Astrocyte (in vitro differentiated cells and primary cell): ENCODE measurements at regions not wholly inside any gene's neighbourhood (a gene's known extent, or its start where the extent isn't known, plus 50 kb on each side); places are given as distances from the start of the nearest gene placed in this dataset.
A peak's percentile ranks its signal among the peaks of the same experiment; 100 is the strongest.
"Not testable (repeated sequence)": the region's sequence is repeated elsewhere in the genome, so short reads cannot be mapped to it uniquely, and the experiment has no call there.

Experiments
- DNase-seq: peaks from one replicate; pipeline ENCODE4 v3.0.0-alpha.2; 2010; ENCODE audit warnings: low read depth
- FAIRE-seq: peaks from 2 replicates; lab custom pipeline; 2011; peaks lifted over from hg19 to GRCh38; lab: Jason Lieb, UNC
- H2AFZ ChIP-seq: 2 replicates; pipeline ENCODE4 v1.6.0; 2012; ENCODE audit warnings: low read depth, low read length, inconsistent platforms
- H3K27ac ChIP-seq: 2 replicates; pipeline ENCODE4 v1.5.1; 2011; ENCODE audit warnings: low read depth, low read length, inconsistent platforms
- H3K27me3 ChIP-seq: 2 replicates; pipeline ENCODE4 v1.6.0; 2011; ENCODE audit warnings: low read length, inconsistent platforms; ENCODE audit not compliant: insufficient read depth
- H3K36me3 ChIP-seq: 2 replicates; pipeline ENCODE4 v1.5.1; 2011; ENCODE audit warnings: low read length, inconsistent platforms; ENCODE audit not compliant: insufficient read depth
- H3K4me1 ChIP-seq: 2 replicates; pipeline ENCODE4 v1.5.1; 2011; ENCODE audit warnings: low read length, inconsistent platforms; ENCODE audit not compliant: insufficient read depth
- H3K4me2 ChIP-seq: 2 replicates; pipeline ENCODE4 v1.6.0; 2012; ENCODE audit warnings: low read length, inconsistent platforms
- H3K4me3 ChIP-seq: 2 replicates; pipeline ENCODE4 v1.5.1; 2011; ENCODE audit warnings: low read depth, mild to moderate bottlenecking, low read length, inconsistent platforms; ENCODE audit not compliant: insufficient read depth
- H3K79me2 ChIP-seq: 2 replicates; pipeline ENCODE4 v1.6.0; 2012; ENCODE audit warnings: mild to moderate bottlenecking, low read length, inconsistent platforms; ENCODE audit not compliant: insufficient read depth
- H3K9ac ChIP-seq: 2 replicates; pipeline ENCODE4 v1.6.0; 2012; ENCODE audit warnings: mild to moderate bottlenecking, low read length, inconsistent platforms
- H3K9me3 ChIP-seq: 2 replicates; pipeline ENCODE4 v1.5.1; 2012; ENCODE audit warnings: low read depth, mild to moderate bottlenecking, low read length, inconsistent platforms; ENCODE audit not compliant: insufficient read depth
- H4K20me1 ChIP-seq: 2 replicates; pipeline ENCODE4 v1.6.0; 2012; ENCODE audit warnings: low read length, inconsistent platforms; ENCODE audit not compliant: insufficient read depth
- H3K27ac Mint-ChIP-seq: one replicate; pipeline ENCODE4 v1.8.0; 2021; ENCODE audit warnings: mild to moderate bottlenecking, mixed read lengths; ENCODE audit not compliant: unreplicated experiment
- H3K27me3 Mint-ChIP-seq: one replicate; pipeline ENCODE4 v1.8.0; 2021; ENCODE audit warnings: low read depth, mixed read lengths; ENCODE audit not compliant: unreplicated experiment
- H3K36me3 Mint-ChIP-seq: one replicate; pipeline ENCODE4 v1.8.0; 2021; ENCODE audit warnings: low read depth, mixed read lengths; ENCODE audit not compliant: unreplicated experiment
- H3K4me1 Mint-ChIP-seq: one replicate; pipeline ENCODE4 v1.8.0; 2021; ENCODE audit warnings: low read depth, mixed read lengths; ENCODE audit not compliant: unreplicated experiment
- H3K4me3 Mint-ChIP-seq: one replicate; pipeline ENCODE4 v1.8.0; 2021; ENCODE audit warnings: mild to moderate bottlenecking, moderate library complexity, mixed read lengths; ENCODE audit not compliant: unreplicated experiment
- H3K9me3 Mint-ChIP-seq: one replicate; pipeline ENCODE4 v1.8.0; 2021; ENCODE audit warnings: mild to moderate bottlenecking, mixed read lengths; ENCODE audit not compliant: unreplicated experiment
- EZH2 ChIP-seq: IDR thresholded peaks from 2 replicates; pipeline ENCODE4 v1.6.1; 2012; ENCODE audit warnings: mild to moderate bottlenecking, low read length, inconsistent platforms; ENCODE audit not compliant: insufficient read depth
- TF ChIP-seq, protein P1 (sequence below): IDR thresholded peaks from 2 replicates; pipeline ENCODE4 v1.5.1; 2011; ENCODE audit warnings: low read depth, mild to moderate bottlenecking, inconsistent platforms, low read length, moderate library complexity; ENCODE audit not compliant: insufficient read depth

DNA sequence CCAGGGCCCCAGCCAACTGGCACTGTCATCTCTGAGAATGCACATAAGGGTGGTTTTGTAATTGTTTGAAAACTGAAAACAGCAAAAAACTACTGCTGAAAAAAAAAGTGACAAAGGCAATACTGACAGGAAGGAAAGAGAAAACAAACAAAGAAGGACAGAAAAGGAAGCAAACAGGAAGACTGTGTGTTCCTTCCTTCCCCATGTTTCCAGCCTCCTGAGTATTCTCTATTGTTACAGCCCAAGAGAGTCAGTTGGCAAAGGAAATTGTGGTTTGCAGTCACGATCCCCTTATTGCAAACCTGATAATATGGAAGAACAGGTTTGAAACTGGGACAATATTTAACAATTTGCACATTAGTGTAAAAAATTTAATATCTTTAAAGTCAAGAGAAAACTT lies 1177.6 kb downstream of the PLA2G4A start:
- Histone ChIP-seq H3K27me3 (no peaks in the 10 kb centered on the region), H3K4me2 (no peak overlapping the region), H3K4me1 (no peaks in the 10 kb centered on the region), H3K9ac (no peak overlapping the region), H3K9me3 (no peaks in the 10 kb centered on the region), H4K20me1 (no peaks in the 10 kb centered on the region), H3K79me2 (no peaks in the 10 kb centered on the region), H2AFZ (peak overlapping the region; percentile 26), H3K36me3 (no peaks in the 10 kb centered on the region), H3K4me3 (no peak overlapping the region), H3K27ac (no peak overlapping the region)
- Mint-ChIP-seq H3K9me3 (no peaks in the 10 kb centered on the region), H3K27ac (no peak overlapping the region), H3K4me3 (no peak overlapping the region), H3K4me1 (no peaks in the 10 kb centered on the region), H3K27me3 (no peaks in the 10 kb centered on the region), H3K36me3 (no peaks in the 10 kb centered on the region)
- FAIRE-seq, result no peak
- TF ChIP-seq, protein P1, sequence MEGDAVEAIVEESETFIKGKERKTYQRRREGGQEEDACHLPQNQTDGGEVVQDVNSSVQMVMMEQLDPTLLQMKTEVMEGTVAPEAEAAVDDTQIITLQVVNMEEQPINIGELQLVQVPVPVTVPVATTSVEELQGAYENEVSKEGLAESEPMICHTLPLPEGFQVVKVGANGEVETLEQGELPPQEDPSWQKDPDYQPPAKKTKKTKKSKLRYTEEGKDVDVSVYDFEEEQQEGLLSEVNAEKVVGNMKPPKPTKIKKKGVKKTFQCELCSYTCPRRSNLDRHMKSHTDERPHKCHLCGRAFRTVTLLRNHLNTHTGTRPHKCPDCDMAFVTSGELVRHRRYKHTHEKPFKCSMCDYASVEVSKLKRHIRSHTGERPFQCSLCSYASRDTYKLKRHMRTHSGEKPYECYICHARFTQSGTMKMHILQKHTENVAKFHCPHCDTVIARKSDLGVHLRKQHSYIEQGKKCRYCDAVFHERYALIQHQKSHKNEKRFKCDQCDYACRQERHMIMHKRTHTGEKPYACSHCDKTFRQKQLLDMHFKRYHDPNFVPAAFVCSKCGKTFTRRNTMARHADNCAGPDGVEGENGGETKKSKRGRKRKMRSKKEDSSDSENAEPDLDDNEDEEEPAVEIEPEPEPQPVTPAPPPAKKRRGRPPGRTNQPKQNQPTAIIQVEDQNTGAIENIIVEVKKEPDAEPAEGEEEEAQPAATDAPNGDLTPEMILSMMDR, result no peak
- TF ChIP-seq EZH2, result no peak
- no peak for DNase-seq

DNA sequence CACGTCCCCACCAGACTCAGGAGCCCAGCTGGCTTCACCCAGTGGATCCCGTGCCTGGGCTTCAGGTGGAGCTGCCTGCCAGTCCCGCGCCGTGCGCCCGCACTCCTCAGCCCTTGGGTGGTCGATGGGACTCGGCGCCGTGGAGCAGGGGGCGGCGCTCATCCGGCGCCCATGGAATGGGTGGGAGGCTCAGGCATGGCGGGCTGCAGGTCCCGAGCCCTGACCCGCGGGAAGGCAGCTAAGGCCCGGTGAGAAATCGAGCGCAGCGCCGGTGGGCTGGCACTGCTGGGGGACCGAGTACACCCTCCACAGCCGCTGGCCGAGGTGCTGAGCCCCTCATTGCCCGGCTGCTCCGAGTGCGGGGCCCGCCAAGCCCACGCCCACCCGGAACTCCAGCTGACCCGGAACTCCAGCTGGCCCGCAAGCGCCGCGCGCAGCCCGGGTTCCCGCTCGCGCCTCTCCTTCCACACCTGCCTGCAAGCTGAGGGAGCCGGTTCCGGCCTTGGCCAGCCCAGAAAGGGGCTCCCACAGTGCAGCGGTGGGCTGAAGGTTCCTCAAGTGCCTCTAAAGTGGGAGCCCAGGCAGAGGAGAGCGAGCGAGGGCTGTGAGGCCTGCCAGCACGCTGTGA lies 1184.6 kb downstream of the PLA2G4A start:
- not testable (repeated sequence) for DNase-seq, H3K9me3 Mint-ChIP-seq, H3K27ac ChIP-seq, H3K36me3 Mint-ChIP-seq, H3K4me1 ChIP-seq, FAIRE-seq, H3K79me2 ChIP-seq, H3K4me3 Mint-ChIP-seq, H3K36me3 ChIP-seq, H3K9me3 ChIP-seq, H3K27me3 ChIP-seq, H3K4me3 ChIP-seq, H3K9ac ChIP-seq, H2AFZ ChIP-seq, H3K27me3 Mint-ChIP-seq, H3K27ac Mint-ChIP-seq, H3K4me1 Mint-ChIP-seq, H4K20me1 ChIP-seq, H3K4me2 ChIP-seq

DNA sequence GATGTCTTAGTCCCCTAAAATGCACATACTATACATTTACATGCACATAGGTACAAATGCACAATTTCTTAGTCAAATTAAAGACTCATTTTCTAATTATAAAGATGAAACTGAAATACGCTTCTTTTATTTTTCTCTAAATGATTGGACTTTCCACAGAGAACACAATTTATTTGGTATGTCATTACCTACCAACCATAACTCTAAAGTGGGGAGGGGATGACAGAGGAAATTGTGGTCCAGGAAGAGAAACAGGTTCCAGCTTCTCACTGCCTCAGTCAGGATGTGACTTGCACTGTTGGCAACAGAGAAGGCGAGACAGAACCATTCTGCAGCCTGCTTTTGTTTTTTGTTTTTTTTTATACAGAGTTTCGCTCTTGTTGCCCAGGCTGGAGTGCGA lies 1189.2 kb downstream of the PLA2G4A start:
- H3K9me3 Mint-ChIP-seq, result no peaks in the 10 kb centered on the region
- no peaks in the 10 kb centered on the region for H3K27me3 Mint-ChIP-seq
- no peak overlapping the region for H2AFZ ChIP-seq
- no peaks in the 10 kb centered on the region for H3K27me3 ChIP-seq
- H3K4me2 ChIP-seq, result no peak overlapping the region
- FAIRE-seq (no peak), DNase-seq (no peak)
- H3K4me3 ChIP-seq, result no peak overlapping the region
- H3K9me3 ChIP-seq, result no peaks in the 10 kb centered on the region
- H3K4me1 Mint-ChIP-seq, result no peaks in the 10 kb centered on the region
- no peak overlapping the region for H3K27ac ChIP-seq
- TF ChIP-seq EZH2, result no peak
- TF ChIP-seq, protein P1, result no peak
- H3K9ac ChIP-seq, result no peak overlapping the region
- H3K4me3 Mint-ChIP-seq, result no peak overlapping the region
- H3K4me1 ChIP-seq, result no peaks in the 10 kb centered on the region
- H3K27ac Mint-ChIP-seq, result no peak overlapping the region
- H4K20me1 ChIP-seq, result no peaks in the 10 kb centered on the region
- H3K36me3 ChIP-seq, result no peaks in the 10 kb centered on the region
- no peaks in the 10 kb centered on the region for H3K36me3 Mint-ChIP-seq
- no peaks in the 10 kb centered on the region for H3K79me2 ChIP-seq
